ENCODE measurements at regions not wholly inside any gene's neighbourhood (a gene's known extent, or its start where the extent isn't known, plus 50 kb on each side); places are given as distances from the start of the nearest gene placed in this dataset.

DNA sequence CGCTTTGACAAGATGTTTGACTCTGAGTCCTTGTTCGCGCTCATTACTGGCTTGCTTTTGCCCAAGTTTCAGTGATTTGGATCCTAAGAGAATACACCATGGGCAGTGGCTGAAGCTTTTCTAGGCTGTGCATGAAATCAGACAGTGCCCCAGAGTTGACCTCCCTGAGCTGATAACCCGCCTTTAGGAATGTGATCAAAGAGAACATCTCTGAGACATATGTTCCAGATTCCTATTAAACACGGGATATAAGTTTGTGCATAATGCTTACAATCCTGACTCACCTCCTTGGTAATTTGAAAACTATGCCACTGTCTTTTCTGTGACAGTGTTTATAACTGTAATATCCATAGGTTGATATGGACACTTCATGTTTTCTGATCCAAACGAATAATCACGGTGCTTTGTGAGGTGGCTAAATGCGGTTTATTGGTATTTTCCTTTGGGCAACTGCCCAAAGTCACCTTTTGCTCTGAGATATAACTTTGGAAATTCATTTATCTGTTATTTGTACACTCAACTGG, 732.9 kb downstream of the MTRR start:
- TF ChIP-seq CTCF (IDR thresholded peaks at IDR 0.05; ENCODE audit: poor library complexity, severe bottlenecking) (no peak), RAD21 (conservative IDR thresholded peaks at IDR 0.05) (no peak), EZH2 (IDR thresholded peaks at IDR 0.05; ENCODE audit: borderline replicate concordance, insufficient read depth, low read length, poor library complexity, severe bottlenecking) (no peak), POLR2AphosphoS5 (IDR thresholded peaks at IDR 0.05) (no peak), MXI1 (conservative IDR thresholded peaks at IDR 0.05; ENCODE audit: poor library complexity, severe bottlenecking) (no peak), TAF1 (IDR thresholded peaks at IDR 0.05; ENCODE audit: low read depth) (no peak), REST (IDR thresholded peaks at IDR 0.05; ENCODE audit: borderline replicate concordance) (no peak), EP300 (conservative IDR thresholded peaks at IDR 0.05; ENCODE audit: poor library complexity, severe bottlenecking) (no peak), SMC3 (conservative IDR thresholded peaks at IDR 0.05; ENCODE audit: poor library complexity) (no peak)

All from neural cell (in vitro differentiated cells).